Sigmoid colon (tissue), 4 donors: ENCODE measurements at regions not wholly inside any gene's neighbourhood (a gene's known extent, or its start where the extent isn't known, plus 50 kb on each side); places are given as distances from the start of the nearest gene placed in this dataset.

Experiments
- POLR2A ChIP-seq, 2 donors: fragments of 450-650 bp; IDR thresholded peaks; one replicate each; pipeline ENCODE4 v1.6.1; 2016; ENCODE audit warnings: antibody characterized with exemption in 2 of 2, mild to moderate bottlenecking in 2 of 2, moderate library complexity in 2 of 2
- POLR2AphosphoS5 ChIP-seq, 4 donors: sonication (generic); formaldehyde crosslinking; IDR thresholded peaks; one replicate each; pipeline ENCODE4 v1.6.1; 2017; ENCODE audit warnings: antibody characterized with exemption in 4 of 4
- TF ChIP-seq, protein P1 (sequence below), 4 experiments: fragments of 450-650 bp in 3 of 4; fragments of 200-600 bp in 1 of 4; IDR thresholded peaks; one replicate each; pipeline ENCODE4 v1.5.1; 2016 to 2019; ENCODE audit warnings: antibody characterized with exemption in 4 of 4, mild to moderate bottlenecking in 3 of 4, moderate library complexity in 2 of 4

DNA sequence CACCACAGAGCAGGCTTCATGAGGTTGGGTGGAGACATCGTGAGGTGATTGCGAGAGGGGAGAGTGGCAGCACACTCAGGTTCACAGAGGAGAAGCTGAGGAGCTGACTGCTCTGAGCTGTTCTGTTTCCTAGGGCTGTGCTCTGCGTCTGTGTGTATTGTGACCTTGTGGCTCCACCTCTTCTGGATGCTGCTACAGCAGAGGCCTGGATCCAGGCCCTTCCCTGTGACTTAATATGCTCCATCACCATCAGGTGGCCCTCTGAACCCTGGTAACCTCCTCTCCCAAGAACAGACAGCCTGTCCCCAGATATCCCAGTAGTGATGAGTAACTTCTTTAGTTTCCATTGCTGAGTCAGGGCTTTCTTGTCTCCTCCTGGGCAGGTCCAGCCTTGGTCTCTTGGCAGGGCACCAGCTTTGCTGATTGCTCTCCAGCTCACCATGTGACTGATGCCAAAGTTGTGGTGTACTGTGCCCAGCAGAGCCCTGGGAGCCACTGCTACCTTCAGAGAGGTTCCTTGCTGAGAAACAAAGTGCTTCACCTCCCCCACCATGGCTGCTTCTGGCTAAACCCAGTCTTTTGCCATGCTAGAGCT lies 212.8 kb upstream of the CHD1 start:
- TF ChIP-seq POLR2AphosphoS5 (IDR thresholded peaks at IDR 0.05) (no peak), POLR2A (IDR thresholded peaks at IDR 0.05) (no peak)
- TF ChIP-seq, protein P1, sequence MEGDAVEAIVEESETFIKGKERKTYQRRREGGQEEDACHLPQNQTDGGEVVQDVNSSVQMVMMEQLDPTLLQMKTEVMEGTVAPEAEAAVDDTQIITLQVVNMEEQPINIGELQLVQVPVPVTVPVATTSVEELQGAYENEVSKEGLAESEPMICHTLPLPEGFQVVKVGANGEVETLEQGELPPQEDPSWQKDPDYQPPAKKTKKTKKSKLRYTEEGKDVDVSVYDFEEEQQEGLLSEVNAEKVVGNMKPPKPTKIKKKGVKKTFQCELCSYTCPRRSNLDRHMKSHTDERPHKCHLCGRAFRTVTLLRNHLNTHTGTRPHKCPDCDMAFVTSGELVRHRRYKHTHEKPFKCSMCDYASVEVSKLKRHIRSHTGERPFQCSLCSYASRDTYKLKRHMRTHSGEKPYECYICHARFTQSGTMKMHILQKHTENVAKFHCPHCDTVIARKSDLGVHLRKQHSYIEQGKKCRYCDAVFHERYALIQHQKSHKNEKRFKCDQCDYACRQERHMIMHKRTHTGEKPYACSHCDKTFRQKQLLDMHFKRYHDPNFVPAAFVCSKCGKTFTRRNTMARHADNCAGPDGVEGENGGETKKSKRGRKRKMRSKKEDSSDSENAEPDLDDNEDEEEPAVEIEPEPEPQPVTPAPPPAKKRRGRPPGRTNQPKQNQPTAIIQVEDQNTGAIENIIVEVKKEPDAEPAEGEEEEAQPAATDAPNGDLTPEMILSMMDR (IDR thresholded peaks at IDR 0.05): no peak
